GM19438 (cell line): ENCODE measurements at regions not wholly inside any gene's neighbourhood (a gene's known extent, or its start where the extent isn't known, plus 50 kb on each side); places are given as distances from the start of the nearest gene placed in this dataset.
"Not testable (repeated sequence)": the region's sequence is repeated elsewhere in the genome, so short reads cannot be mapped to it uniquely, and the experiment has no call there.

Source experiments
- ATAC-seq: cut with Tn5 transposase; IDR thresholded peaks from one replicate; pipeline ENCODE4 v1.9.1; 2021; ENCODE audit warnings: low read depth; ENCODE audit not compliant: unreplicated experiment

- no peak for ATAC-seq
Measured at GRCh38 chr20:57824909-57825308, 115.1 kb upstream of the PMEPA1 start.

DNA sequence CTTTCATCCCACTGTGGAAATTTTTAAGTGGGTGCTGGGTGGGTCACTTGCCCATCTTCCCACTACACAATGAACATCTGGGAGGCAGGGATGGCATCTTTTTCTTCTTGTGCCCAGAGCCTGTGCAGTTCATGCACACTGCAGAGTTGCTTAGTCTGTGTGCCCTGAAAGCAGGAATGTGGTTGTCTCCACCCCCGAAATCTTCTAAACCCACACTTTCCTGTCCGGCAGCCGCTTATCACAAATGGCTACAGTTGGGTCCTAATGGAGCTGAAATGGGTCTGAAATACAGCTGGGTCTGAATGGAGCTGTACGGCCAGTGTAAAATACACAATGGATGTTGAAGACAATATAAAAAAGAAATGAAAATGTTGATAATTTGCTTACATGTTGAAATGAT is 112.1 kb upstream of the PMEPA1 start:
- no peak for ATAC-seq

- no peak for ATAC-seq
Measured at GRCh38 chr20:57819691-57820380, 110.0 kb upstream of the PMEPA1 start.

DNA sequence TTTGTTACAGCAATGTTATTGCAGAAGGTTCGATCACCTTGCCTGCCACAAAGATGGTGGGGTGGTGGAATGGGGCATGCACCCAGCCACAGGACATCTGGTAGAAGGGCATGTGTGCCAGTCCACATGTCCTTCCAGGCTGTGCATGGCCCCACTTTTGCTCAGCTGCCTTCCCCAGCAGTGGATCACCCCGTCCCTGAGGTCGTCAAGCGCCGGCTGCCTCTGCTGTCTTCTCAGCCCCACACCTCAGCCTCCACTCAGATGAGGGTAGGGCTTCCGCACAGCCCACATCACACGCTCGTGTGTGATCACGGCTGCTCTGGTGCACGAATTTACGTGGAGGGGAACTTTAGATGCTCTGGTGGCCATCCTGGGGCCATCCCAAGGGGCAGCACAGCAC is 109.5 kb upstream of the PMEPA1 start:
- ATAC-seq, result no peak

GRCh38 chr20:57818418-57819181 is 108.8 kb upstream of the PMEPA1 start:
- ATAC-seq, result no peak

DNA sequence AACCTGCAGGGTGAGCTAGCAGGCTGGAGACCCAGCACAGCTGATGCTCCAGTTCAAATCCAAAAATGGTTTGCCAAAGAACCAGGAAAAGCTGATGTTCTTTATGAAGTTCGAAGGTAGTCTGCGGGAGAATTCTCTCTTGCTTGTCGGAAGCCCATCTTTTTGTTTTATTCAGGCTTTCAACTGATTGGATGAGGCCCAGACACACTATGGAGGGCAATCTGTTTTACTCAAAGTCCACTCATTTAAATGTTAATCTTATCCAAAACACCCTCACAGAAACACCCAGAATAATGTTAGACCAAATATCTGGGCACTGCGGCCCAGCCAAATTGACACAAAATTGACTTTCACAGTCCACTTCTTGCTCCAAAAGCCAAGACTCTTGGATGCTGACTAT is 105.6 kb upstream of the PMEPA1 start:
- no peak for ATAC-seq

GRCh38 chr20:57814529-57814928 is 104.7 kb upstream of the PMEPA1 start:
- ATAC-seq, result no peak

- ATAC-seq, result no peak
Measured at GRCh38 chr20:57813509-57814269, 103.9 kb upstream of the PMEPA1 start.

DNA sequence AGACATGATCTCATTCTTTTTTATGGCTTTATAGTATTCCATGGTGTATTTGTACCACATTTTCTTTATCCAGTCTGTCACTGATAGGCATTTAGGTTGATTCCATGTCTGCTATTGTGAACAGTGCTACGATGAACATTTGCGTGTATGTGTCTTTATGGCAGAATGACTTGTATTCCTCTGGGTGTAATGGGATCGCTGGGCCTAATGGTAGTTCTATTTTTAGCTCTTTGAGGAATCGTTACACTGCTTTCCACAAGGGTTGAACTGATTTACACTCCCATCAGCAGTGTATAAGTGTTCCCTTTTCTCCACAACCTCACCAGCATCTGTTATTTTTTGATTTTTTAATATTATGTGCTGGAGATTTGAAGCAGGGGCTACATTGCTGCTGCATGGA is 102.8 kb upstream of the PMEPA1 start:
- ATAC-seq, result not testable (repeated sequence)

- ATAC-seq, result no peak
Measured at GRCh38 chr20:57811374-57812020, 101.7 kb upstream of the PMEPA1 start.

- ATAC-seq, result no peak
Measured at GRCh38 chr20:57810511-57811373, 100.9 kb upstream of the PMEPA1 start.

- ATAC-seq, result no peak
Measured at GRCh38 chr20:57809661-57810172, 99.9 kb upstream of the PMEPA1 start.

DNA sequence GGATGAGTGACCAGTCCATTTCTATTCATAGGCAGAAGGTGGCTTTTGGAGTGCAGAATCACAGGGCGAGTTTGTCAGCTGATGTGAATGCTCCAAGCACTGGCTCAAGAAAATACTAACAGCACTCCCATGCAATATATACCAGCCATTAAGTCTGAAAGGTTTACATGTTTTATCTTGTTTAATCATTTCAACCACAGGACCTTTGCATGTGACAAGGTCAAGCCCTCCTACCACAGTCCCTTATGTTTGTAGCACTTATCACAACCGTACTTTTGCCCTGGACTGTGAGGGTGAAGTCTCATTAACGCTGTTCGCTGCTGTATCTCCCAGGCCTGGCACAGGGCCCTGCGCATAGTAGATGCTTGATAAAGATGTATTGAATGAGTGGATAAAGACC is 99.3 kb upstream of the PMEPA1 start:
- no peak for ATAC-seq

DNA sequence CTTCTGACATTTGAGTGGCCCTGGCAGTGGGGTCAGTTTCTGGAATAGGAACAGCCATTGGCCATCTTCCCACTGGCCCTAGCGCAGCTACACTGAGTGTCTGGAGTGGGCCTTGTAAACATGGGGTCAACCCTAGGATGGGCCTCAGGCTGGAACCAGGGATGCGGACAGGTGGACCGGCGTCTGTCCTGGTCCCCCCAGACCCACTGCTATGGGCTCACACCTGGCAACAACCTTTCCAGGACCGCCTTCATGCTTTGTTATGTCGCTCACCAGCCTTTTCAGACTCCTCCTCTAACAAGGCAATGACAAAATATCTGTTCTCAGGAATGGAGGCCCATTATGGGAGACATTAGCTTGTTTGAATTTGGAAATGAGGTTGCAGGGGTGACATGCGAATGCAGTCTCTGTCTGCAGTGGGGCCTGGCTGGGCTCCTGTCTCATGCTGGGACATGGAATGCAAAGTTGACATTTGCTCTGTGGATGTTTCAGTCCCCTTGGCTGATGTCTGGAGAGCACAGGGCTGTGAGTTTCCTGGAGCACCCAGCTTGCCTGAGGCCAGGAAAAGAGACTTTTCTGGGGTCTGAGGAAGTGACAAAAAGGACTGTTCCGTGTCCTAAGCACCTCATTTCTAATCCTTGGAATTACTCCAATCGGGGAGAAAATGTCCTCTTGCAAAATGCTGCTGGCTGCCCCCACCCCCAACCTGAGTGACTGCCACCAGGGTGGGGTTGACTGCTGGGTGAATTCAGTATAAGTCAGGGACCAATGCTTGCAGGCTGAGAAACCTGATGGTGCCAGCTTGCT is 98.7 kb upstream of the PMEPA1 start:
- no peak for ATAC-seq

GRCh38 chr20:57807401-57808263 is 97.8 kb upstream of the PMEPA1 start:
- no peak for ATAC-seq

DNA sequence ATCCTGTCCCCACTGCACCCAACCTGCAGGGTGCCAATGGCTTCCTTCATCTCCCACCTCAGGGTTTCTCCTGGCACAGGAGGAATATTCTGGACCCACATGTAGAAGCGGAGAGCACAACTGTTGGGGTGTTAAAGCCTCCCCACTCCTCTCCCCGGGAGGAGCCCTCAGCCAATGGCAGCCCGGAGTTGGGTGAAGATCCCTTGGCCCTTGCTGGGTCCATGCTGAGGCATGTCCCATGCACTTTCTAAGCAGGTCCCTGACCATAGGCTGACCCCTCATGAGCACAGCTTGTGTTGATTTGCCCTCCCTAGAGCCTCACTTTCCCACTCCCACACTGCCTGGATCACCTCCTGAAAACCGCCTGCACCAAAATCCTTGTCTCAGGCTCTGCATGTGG is 97.2 kb upstream of the PMEPA1 start:
- ATAC-seq, result no peak

- no peak for ATAC-seq
Measured at GRCh38 chr20:57806476-57806875, 96.7 kb upstream of the PMEPA1 start.

- no peak for ATAC-seq
Measured at GRCh38 chr20:57805747-57806146, 95.9 kb upstream of the PMEPA1 start.
